Loucy (cell line): ENCODE measurements at regions not wholly inside any gene's neighbourhood (a gene's known extent, or its start where the extent isn't known, plus 50 kb on each side); places are given as distances from the start of the nearest gene placed in this dataset.

Source experiments
- H2AFZ ChIP-seq: fragments of 200-600 bp; sonication (generic); 2 replicates; pipeline ENCODE4 v1.6.0; 2016; ENCODE audit warnings: antibody characterized with exemption, mild to moderate bottlenecking, low read length, moderate library complexity
- H3F3A ChIP-seq: fragments of 200-600 bp; 2 replicates; pipeline ENCODE4 v1.6.0; 2016; ENCODE audit warnings: antibody characterized with exemption, low read depth, mild to moderate bottlenecking
- H3K27me3 ChIP-seq: fragments of 200-600 bp; sonication (generic); 2 replicates; pipeline ENCODE4 v1.6.1; 2014; ENCODE audit warnings: low read length, mild to moderate bottlenecking; ENCODE audit not compliant: insufficient read depth, poor library complexity, severe bottlenecking
- H3K36me3 ChIP-seq: fragments of 200-600 bp; sonication (generic); 2 replicates; pipeline ENCODE4 v1.6.1; 2016; ENCODE audit warnings: low read length; ENCODE audit not compliant: insufficient read depth
- H3K4me1 ChIP-seq: fragments of 200-600 bp; sonication (generic); 2 replicates; pipeline ENCODE4 v1.5.1; 2014; ENCODE audit warnings: low read length, mild to moderate bottlenecking; ENCODE audit not compliant: insufficient read depth, poor library complexity, severe bottlenecking
- H3K4me2 ChIP-seq: fragments of 200-600 bp; sonication (generic); 2 replicates; pipeline ENCODE4 v1.6.0; 2014; ENCODE audit warnings: antibody characterized with exemption, low read length, low read depth, mild to moderate bottlenecking; ENCODE audit not compliant: poor library complexity, severe bottlenecking
- H3K4me3 ChIP-seq: fragments of 200-600 bp; sonication (generic); 2 replicates; pipeline ENCODE4 v1.5.1; 2014; ENCODE audit warnings: low read length, mild to moderate bottlenecking, mixed read lengths; ENCODE audit not compliant: poor library complexity, severe bottlenecking
- H3K79me2 ChIP-seq: fragments of 200-600 bp; sonication (generic); 2 replicates; pipeline ENCODE4 v1.6.1; 2014; ENCODE audit warnings: low read length; ENCODE audit not compliant: insufficient read depth
- H3K9ac ChIP-seq: fragments of 200-600 bp; sonication (generic); 2 replicates; pipeline ENCODE4 v1.6.0; 2014; ENCODE audit warnings: mild to moderate bottlenecking, low read depth, low read length, moderate library complexity; ENCODE audit not compliant: poor library complexity, severe bottlenecking
- H3K9me2 ChIP-seq: fragments of 200-600 bp; sonication (generic); replicated peaks from 2 replicates; pipeline ENCODE4 v1.6.1; 2016; ENCODE audit warnings: low read depth, low read length, mixed read lengths
- H3K9me3 ChIP-seq: fragments of 200-600 bp; sonication (generic); 2 replicates; pipeline ENCODE4 v1.6.1; 2014; ENCODE audit warnings: mild to moderate bottlenecking, antibody characterized with exemption, low read length, low read depth; ENCODE audit not compliant: insufficient read depth
- H4K20me1 ChIP-seq: fragments of 200-600 bp; sonication (generic); 2 replicates; pipeline ENCODE4 v1.6.0; 2014; ENCODE audit warnings: antibody characterized with exemption, low read length, mild to moderate bottlenecking; ENCODE audit not compliant: insufficient read depth, poor library complexity, severe bottlenecking
- EZH2phosphoT487 ChIP-seq: fragments of 200-600 bp; IDR thresholded peaks from 2 replicates; pipeline ENCODE4 v1.6.1; 2018; ENCODE audit warnings: antibody characterized with exemption, mild to moderate bottlenecking, moderate library complexity, borderline replicate concordance
- TF ChIP-seq, protein P1 (sequence below): fragments of 200-600 bp; sonication (generic); conservative IDR thresholded peaks from 2 replicates; pipeline ENCODE4 v1.5.1; 2014; ENCODE audit warnings: mild to moderate bottlenecking, antibody characterized with exemption, low read length

DNA sequence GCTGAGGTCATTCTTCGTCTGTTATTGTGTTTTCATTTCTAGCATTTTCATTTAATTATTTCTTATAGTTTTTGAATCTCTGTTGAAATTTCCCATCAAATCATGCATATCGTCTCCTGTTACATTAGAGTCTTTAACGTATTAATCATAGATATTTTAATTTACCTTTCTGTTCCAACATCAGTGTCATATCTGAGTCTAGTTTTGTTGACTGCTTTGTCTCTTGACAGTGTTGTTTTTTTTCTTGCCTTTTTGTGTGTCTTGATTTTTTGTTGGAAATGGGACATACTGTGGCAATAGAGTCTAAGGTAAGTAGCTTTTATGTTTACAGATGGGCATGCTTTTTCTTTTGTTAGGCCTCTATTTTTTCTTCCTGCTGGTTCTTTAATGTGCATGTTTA lies 286.8 kb upstream of the THRB start:
- Histone ChIP-seq H2AFZ (no peak overlapping the region), H3K4me1 (no peaks in the 10 kb centered on the region), H3K9me3 (peaks cover 11% of the 10 kb centered on the region), H3K27me3 (no peaks in the 10 kb centered on the region), H3F3A (no peaks in the 10 kb centered on the region), H3K9me2 (no peaks in the 10 kb centered on the region), H4K20me1 (no peaks in the 10 kb centered on the region), H3K79me2 (no peaks in the 10 kb centered on the region), H3K4me3 (no peak overlapping the region), H3K4me2 (no peak overlapping the region), H3K36me3 (no peaks in the 10 kb centered on the region), H3K9ac (no peak overlapping the region)
- no peak for TF ChIP-seq EZH2phosphoT487
- TF ChIP-seq, protein P1, sequence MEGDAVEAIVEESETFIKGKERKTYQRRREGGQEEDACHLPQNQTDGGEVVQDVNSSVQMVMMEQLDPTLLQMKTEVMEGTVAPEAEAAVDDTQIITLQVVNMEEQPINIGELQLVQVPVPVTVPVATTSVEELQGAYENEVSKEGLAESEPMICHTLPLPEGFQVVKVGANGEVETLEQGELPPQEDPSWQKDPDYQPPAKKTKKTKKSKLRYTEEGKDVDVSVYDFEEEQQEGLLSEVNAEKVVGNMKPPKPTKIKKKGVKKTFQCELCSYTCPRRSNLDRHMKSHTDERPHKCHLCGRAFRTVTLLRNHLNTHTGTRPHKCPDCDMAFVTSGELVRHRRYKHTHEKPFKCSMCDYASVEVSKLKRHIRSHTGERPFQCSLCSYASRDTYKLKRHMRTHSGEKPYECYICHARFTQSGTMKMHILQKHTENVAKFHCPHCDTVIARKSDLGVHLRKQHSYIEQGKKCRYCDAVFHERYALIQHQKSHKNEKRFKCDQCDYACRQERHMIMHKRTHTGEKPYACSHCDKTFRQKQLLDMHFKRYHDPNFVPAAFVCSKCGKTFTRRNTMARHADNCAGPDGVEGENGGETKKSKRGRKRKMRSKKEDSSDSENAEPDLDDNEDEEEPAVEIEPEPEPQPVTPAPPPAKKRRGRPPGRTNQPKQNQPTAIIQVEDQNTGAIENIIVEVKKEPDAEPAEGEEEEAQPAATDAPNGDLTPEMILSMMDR, result no peak

DNA sequence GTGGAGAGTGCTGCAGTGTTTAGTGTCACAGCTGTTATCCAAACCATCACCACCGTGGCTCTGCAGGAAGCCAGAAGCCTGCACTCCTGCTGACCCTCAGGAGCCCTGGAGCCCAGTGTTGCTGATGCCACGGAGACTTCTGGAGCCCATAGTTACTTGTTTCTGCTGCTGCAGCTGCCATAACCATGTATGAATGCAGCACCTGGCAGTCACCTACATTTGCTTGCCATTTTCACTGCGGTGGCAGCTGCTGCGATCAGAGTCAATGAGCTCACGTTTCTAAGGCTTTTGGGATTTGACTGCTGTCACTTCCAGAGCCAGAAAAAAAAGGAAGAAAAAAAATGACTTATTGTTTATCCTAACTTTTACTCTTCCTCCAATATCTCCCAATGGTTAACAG lies 299.2 kb upstream of the THRB start:
- H3K9me2 ChIP-seq, result no peaks in the 10 kb centered on the region
- no peaks in the 10 kb centered on the region for H3F3A ChIP-seq
- no peaks in the 10 kb centered on the region for H3K79me2 ChIP-seq
- H3K36me3 ChIP-seq, result no peaks in the 10 kb centered on the region
- TF ChIP-seq, protein P1, result no peak
- TF ChIP-seq EZH2phosphoT487, result no peak
- no peaks in the 10 kb centered on the region for H3K9me3 ChIP-seq
- H4K20me1 ChIP-seq, result no peaks in the 10 kb centered on the region
- H3K9ac ChIP-seq, result no peak overlapping the region
- H3K4me1 ChIP-seq, result no peaks in the 10 kb centered on the region
- no peak overlapping the region for H2AFZ ChIP-seq
- H3K4me2 ChIP-seq, result no peak overlapping the region
- H3K27me3 ChIP-seq, result no peaks in the 10 kb centered on the region
- no peak overlapping the region for H3K4me3 ChIP-seq

DNA sequence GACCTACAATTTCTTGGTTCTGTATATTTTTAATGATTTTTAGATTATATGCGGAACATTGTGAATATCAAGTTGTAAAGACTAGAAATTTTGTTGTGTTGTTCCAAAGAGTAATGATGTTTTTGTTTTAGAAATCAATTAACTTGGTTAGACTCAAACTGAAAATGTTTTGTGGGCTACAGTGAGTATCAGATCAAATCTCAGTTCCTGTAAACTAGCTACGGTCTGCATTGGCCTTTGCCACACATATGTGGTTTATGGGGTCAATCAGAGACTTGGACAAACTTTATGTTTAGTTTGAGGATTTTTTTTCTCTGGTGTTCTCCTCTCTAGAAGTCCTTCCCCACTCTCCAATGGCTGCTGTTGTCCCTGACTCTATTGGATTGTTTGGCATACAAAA lies 308.0 kb upstream of the THRB start:
- no peaks in the 10 kb centered on the region for H4K20me1 ChIP-seq
- H3K36me3 ChIP-seq, result no peaks in the 10 kb centered on the region
- no peak overlapping the region for H3K4me3 ChIP-seq
- H3K79me2 ChIP-seq, result no peaks in the 10 kb centered on the region
- no peaks in the 10 kb centered on the region for H3K9me3 ChIP-seq
- H2AFZ ChIP-seq, result no peak overlapping the region
- no peak overlapping the region for H3K9ac ChIP-seq
- no peaks in the 10 kb centered on the region for H3K9me2 ChIP-seq
- no peaks in the 10 kb centered on the region for H3K4me1 ChIP-seq
- H3F3A ChIP-seq, result no peaks in the 10 kb centered on the region
- H3K27me3 ChIP-seq, result no peaks in the 10 kb centered on the region
- no peak overlapping the region for H3K4me2 ChIP-seq
- TF ChIP-seq, protein P1, result no peak
- TF ChIP-seq EZH2phosphoT487, result no peak
